HG02938 (cell line): ENCODE measurements at regions not wholly inside any gene's neighbourhood (a gene's known extent, or its start where the extent isn't known, plus 50 kb on each side); places are given as distances from the start of the nearest gene placed in this dataset.
"Not testable (repeated sequence)": the region's sequence is repeated elsewhere in the genome, so short reads cannot be mapped to it uniquely, and the experiment has no call there.

Experiments
- ATAC-seq: cut with Tn5 transposase; IDR thresholded peaks from one replicate; pipeline ENCODE4 v1.9.1; 2021; ENCODE audit warnings: mild to moderate bottlenecking, moderate library complexity; ENCODE audit not compliant: unreplicated experiment

- ATAC-seq: no peak
Observed at GRCh38 chr7:153590136-153590535, 462.1 kb upstream of the DPP6 start.

GRCh38 chr7:153590571-153590970 is 461.6 kb upstream of the DPP6 start:
- no peak for ATAC-seq

GRCh38 chr7:153607354-153607753 is 444.8 kb upstream of the DPP6 start:
- no peak for ATAC-seq

- no peak for ATAC-seq
Observed at GRCh38 chr7:153616711-153617325, 435.4 kb upstream of the DPP6 start.

- no peak for ATAC-seq
Observed at GRCh38 chr7:153627323-153627722, 424.9 kb upstream of the DPP6 start.

- no peak for ATAC-seq
Observed at GRCh38 chr7:153628406-153628805, 423.8 kb upstream of the DPP6 start.

- ATAC-seq: no peak
Observed at GRCh38 chr7:153628825-153629224, 423.4 kb upstream of the DPP6 start.

- ATAC-seq: no peak
Observed at GRCh38 chr7:153638821-153639435, 413.3 kb upstream of the DPP6 start.

- ATAC-seq: no peak
Observed at GRCh38 chr7:153640586-153640985, 411.6 kb upstream of the DPP6 start.

- no peak for ATAC-seq
Observed at GRCh38 chr7:153641199-153641598, 411.0 kb upstream of the DPP6 start.

- no peak for ATAC-seq
Observed at GRCh38 chr7:153642989-153643388, 409.2 kb upstream of the DPP6 start.

- no peak for ATAC-seq
Observed at GRCh38 chr7:153657182-153657800, 394.9 kb upstream of the DPP6 start.

GRCh38 chr7:153675131-153675530 is 377.1 kb upstream of the DPP6 start:
- ATAC-seq: no peak

- no peak for ATAC-seq
Observed at GRCh38 chr7:153682628-153683027, 369.6 kb upstream of the DPP6 start.

- no peak for ATAC-seq
Observed at GRCh38 chr7:153696242-153696641, 356.0 kb upstream of the DPP6 start.

- ATAC-seq: no peak
Observed at GRCh38 chr7:153698046-153698445, 354.2 kb upstream of the DPP6 start.

- ATAC-seq: no peak
Observed at GRCh38 chr7:153701678-153702077, 350.5 kb upstream of the DPP6 start.

- not testable (repeated sequence) for ATAC-seq
Observed at GRCh38 chr7:153723892-153724291, 328.3 kb upstream of the DPP6 start.

GRCh38 chr7:153731504-153731903 is 320.7 kb upstream of the DPP6 start:
- not testable (repeated sequence) for ATAC-seq

GRCh38 chr7:153743434-153743833 is 308.8 kb upstream of the DPP6 start:
- ATAC-seq: not testable (repeated sequence)

GRCh38 chr7:153747969-153748368 is 304.2 kb upstream of the DPP6 start:
- ATAC-seq: not testable (repeated sequence)

- not testable (repeated sequence) for ATAC-seq
Observed at GRCh38 chr7:153748885-153749284, 303.3 kb upstream of the DPP6 start.
